OCI-LY7 (cell line): ENCODE measurements at regions not wholly inside any gene's neighbourhood (a gene's known extent, or its start where the extent isn't known, plus 50 kb on each side); places are given as distances from the start of the nearest gene placed in this dataset.

Source experiments
- CTCF ChIP-seq: fragments of 200-600 bp; sonication (generic); conservative IDR thresholded peaks from 2 replicates; pipeline ENCODE4 v1.5.1; 2014; ENCODE audit warnings: mild to moderate bottlenecking, antibody characterized with exemption, low read length, moderate library complexity, mixed read lengths
- EZH2phosphoT487 ChIP-seq: fragments of 200-600 bp; sonication (generic); IDR thresholded peaks from 2 replicates; pipeline ENCODE4 v1.6.1; 2018; ENCODE audit warnings: low read depth, borderline replicate concordance, mild to moderate bottlenecking, mixed run types, antibody characterized with exemption, low read length, moderate library complexity, mixed read lengths

- no peak for TF ChIP-seq CTCF
- TF ChIP-seq EZH2phosphoT487: no peak
Observed at GRCh38 chr10:10609379-10609955, 408.2 kb upstream of the CELF2 start.
